ENCODE measurements at regions not wholly inside any gene's neighbourhood (a gene's known extent, or its start where the extent isn't known, plus 50 kb on each side); places are given as distances from the start of the nearest gene placed in this dataset.

DNA sequence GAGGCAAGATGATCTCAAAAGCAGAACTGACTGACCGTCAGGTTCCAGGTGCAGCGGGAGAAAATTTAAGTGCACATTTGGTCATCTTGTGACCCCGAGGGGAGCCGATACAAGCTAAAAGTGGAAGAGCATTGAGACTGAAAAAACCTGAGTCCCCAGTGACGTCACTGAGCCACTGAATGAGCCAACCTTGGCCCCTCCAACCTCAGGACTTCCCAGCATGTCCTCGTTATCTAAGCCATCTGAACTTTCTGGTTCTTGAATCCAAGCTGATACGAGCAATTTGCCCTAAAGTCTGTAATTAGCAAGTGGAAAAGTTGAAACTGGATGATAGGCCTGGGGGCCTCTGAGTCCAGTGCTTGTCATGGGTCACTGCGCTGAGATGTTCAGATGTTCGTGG is 51.1 kb upstream of the ISX start:
- TF ChIP-seq CTCF (IDR thresholded peaks at IDR 0.05; ENCODE audit: borderline replicate concordance) = no peak
- DNase-seq = no peak
- H3K9me3 ChIP-seq (replicated peaks) = no peaks in the 10 kb centered on the region
- no peaks in the 10 kb centered on the region for H3K36me3 ChIP-seq
- H3K4me1 ChIP-seq = no peaks in the 10 kb centered on the region
- H3K27ac ChIP-seq (replicated peaks) = no peak overlapping the region
- H3K4me3 ChIP-seq = no peak overlapping the region
- H3K27me3 ChIP-seq (ENCODE audit: low read depth) = peaks cover 70% of the 10 kb centered on the region
- intact Hi-C loops (cut with micrococcal nuclease) = no loop called here

All from left ventricle myocardium inferior (tissue), 1 donor.